ENCODE measurements at regions not wholly inside any gene's neighbourhood (a gene's known extent, or its start where the extent isn't known, plus 50 kb on each side); places are given as distances from the start of the nearest gene placed in this dataset.

GRCh38 chr4:23235628-23236390 lies 543.1 kb downstream of the GBA3 start:
- no peak for DNase-seq

DNA sequence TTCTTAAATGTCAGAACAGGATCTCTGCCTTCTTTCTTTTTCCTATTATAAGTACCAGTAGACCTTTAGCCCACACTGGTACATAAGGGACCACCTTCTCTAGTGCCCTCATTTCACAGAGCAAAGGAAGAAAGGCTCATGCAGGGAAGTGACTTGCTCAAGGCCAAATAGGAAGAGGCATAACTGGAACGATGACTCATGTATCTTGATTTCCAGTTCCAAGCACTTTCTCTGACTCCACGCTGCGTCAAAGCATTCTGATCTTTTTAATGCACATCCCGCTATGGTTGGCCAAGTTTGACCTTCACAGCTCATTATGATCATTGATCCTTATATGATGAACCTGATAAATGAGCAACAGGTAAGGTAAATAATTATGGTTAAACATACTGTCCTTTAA lies 542.0 kb downstream of the GBA3 start:
- DNase-seq = no peak

- no peak for DNase-seq
Measured at GRCh38 chr4:23234018-23234417, 541.3 kb downstream of the GBA3 start.

GRCh38 chr4:23233596-23233995 lies 540.9 kb downstream of the GBA3 start:
- no peak for DNase-seq

DNA sequence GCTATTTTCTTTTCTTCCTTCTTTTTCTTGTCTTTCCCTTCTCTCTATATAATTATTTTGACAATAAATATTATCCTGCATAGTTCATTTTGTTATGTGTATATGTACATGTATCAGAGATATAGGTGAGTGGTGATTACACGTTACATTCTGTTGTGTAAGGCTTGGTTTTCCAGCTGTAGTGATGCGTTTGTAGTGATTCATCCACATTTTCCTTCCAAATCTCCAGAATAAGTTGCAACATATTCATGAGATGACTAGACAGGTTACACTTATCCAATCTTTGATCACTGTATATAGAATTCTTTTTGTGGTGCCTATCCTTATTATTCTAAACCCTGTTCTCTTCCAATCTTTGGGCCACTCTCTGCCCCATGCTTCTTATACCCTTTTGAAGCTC lies 540.2 kb downstream of the GBA3 start:
- DNase-seq = no peak

DNA sequence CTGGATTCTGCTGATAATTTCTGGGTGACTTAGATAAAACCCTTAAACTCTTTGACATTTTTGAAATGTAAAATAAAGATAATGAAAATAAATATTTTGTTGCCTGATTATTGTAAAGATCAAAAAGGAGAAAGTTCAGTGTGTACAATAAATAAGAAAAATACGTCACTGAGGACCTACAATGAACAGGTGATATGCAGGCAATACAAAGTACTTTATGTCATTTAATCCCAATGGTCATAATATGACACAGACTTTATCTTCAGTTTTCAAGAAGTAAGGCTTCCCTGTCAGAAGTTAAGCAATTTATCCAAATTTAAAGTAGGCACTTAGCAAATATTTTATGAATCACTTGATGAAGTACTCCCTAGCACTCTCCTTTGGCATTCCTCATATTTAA lies 532.8 kb downstream of the GBA3 start:
- DNase-seq = no peak

GRCh38 chr4:23224684-23225420 lies 532.1 kb downstream of the GBA3 start:
- no peak for DNase-seq

GRCh38 chr4:23220911-23221310 lies 528.2 kb downstream of the GBA3 start:
- no peak for DNase-seq

DNA sequence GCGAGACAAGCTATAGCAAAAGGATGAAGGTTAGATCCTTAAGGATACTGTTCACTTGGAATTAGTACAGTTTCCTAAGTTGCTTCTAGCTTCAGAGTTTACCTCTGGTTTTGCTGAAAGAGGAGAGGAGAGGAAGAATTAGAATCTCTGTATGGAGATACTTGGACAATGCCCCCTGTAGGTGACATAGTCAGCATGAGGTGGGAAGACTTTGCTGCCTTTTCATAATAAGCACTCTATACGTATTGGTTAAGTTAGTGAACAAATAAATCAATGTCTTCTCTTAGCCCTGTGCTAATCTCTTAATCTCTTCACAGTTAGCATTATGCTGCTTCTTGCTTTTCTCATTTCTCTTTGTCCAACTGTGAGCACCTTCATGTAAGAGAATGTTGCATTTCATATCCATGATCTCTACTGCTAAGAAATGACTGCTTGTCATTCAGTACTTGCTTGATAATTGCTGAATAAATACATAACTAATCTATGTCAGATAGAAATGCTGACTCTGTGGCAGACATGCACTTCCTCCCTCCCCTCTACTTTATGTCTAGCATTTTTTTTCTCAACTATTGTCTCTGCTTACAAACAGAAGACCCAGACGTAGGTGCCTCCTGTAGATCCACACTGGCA lies 527.2 kb downstream of the GBA3 start:
- no peak for DNase-seq

GRCh38 chr4:23213198-23213597 lies 520.5 kb downstream of the GBA3 start:
- no peak for DNase-seq

GRCh38 chr4:23212558-23212957 lies 519.8 kb downstream of the GBA3 start:
- no peak for DNase-seq

DNA sequence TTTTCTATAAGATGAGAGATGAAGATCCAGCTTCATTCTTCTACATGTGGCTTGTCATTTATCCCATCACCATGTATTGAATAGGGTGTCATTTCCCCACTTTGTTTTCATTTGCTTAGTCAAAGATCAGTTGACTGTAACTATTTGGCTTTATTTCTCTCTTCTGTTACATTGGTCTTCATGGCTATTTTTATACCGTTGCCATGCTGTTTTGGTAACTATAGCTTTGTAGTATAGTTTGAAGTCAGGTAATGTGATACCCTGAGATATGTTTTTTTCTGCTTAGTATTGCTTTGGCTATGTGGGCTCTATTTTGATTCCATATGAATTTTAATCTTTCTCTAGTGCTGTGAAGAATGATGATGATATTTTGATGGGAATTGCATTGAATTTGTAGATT lies 514.3 kb downstream of the GBA3 start:
- DNase-seq = no peak

DNA sequence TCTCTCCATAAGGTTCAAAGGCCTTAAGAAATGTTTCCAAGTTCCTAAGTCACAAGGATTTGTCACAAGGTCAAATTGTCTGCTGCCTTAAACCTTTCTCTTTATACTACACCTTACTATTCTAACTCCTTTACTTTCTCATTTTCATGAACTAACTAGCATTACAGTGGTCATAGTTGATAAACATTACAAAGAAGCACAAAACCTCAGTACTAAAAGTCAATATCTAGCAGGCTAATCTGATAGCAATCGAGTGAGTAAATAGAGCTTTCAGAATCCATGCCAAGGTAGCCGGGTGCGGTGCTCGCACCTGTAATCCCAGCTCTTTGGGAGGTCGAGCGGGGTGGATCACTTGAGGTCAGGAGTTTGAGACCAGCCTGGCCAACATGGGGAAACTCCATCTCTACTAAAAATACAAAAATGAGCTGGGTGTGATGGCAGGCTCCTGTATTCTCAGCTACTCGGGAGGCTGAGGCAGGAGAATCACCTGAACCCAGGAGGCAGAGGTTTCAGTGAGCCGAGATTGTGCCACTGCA lies 510.0 kb downstream of the GBA3 start:
- DNase-seq = no peak

DNA sequence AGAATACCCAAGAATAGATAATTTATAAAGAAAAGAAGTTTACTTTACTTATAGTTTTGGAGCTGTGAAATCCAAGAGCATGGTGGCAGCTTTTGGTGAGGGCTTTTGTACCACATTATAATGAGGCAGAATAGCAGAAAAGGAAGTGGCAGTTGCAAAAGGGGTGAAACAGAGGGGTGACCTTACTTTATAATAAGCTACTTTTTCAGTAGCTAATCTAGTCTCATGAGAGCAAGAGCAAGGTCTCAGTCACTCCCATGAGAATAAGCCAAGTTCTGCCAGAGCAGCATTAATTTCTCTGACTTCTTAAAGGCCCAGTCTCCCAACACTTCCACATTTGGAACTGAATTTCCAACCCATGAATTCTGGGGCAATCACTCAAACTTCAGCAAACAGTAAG lies 502.0 kb downstream of the GBA3 start:
- no peak for DNase-seq

DNA sequence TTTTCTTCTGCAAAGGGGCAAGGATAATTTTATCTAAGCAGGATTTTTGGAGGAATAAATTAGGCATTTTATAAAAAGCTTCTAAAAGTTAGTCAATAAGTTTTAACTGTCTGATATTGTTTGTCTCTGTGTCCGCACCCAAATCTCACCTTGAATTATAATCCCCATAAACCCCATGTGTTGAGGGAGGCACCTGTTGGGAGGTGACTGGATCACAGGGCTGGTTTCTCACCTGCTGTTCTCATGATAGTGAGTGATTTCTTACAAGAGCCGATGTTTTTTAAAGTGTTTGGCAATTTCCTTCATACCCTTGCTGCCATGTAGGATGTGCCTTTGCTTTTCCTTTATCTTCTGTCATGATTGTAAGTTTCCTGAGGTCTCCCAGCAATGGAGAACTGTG lies 481.4 kb downstream of the GBA3 start:
- DNase-seq = no peak

DNA sequence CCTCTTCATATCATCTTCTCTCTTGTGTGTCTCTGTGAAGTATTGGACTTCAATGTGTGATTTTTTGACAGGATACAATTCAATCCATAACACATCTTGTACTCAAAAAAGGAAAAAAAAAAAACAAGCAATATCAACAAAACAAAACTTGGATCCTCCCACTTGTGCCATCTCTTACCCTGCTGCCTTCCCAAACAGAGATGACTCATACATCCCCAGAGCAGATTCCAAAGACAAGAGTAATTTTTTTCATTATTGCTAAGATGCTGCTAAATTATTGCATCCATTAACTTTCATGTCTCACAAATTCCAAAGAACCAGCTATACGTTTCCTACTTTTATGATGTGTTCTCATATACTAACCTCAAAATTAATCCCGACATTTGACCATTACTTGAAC lies 479.2 kb downstream of the GBA3 start:
- no peak for DNase-seq

DNA sequence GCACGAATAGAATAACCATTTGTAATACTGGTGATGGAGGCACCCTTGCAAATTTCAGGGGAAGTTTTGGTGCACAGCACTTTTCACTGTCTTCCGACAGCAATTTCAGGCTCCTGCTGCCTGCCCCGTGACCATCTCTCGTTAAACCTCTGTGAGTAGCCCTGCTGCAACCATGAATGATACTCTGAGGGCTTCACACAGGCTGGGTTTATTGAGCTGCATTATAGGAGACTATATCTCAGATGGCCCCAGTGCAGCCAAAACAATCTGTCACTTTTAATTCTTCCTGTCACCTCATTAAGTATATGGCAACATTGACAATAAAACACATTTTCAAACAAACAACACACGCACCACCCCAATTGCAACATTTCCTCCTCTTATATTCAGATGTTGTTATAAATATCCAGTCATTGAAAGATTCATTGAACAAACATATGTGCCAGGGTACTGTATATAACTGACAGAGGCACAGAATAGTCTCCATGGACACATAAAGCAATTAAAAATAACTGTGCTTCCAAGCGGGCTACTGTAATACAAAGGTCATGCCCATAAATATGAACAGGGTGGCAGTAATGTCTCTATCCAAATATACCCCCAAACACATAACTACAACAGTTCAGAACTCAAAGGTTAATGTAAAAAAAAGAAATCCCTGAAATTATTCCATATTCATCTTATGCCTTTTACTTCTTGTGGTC lies 477.0 kb downstream of the GBA3 start:
- DNase-seq = peak; percentile 33

DNA sequence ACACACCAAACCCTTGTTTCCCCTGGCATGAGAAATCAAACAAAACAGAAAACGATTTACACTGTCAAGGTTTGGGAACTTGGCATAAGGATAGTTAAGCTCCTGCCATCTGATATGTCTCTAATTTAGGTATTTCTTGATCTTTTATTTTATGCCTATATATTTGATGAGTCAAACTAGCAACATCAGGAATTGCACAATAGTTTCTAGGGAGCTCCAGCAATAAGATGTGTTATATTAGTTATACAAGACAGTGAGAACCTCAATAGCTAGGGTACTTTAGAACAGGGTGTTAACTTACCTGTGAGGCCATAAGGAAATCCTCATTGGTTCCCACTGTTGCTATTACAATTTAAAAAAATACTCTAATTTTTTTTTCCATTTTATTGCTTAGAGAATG lies 474.2 kb downstream of the GBA3 start:
- no peak for DNase-seq

GRCh38 chr4:23166407-23166806 lies 473.7 kb downstream of the GBA3 start:
- no peak for DNase-seq

DNA sequence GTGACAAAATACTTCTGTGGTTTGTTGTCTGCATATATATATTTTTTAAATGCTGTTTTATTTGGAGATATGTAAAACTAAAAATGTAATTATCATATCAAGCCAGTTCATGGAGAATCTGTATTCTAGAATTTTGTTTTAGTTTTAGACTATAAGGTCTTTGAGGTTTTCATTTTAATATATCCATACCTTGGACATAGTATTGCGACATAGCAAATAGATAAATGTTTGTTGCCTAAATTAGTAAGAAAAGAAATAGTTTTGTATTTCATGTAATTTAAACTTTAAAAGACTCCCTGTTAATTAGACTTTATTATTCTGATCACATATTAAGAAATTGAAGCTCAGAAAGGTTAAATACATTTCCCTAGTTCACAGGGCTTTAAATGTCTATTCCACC lies 472.9 kb downstream of the GBA3 start:
- DNase-seq = no peak

GRCh38 chr4:23163647-23164436 lies 471.1 kb downstream of the GBA3 start:
- DNase-seq = no peak

DNA sequence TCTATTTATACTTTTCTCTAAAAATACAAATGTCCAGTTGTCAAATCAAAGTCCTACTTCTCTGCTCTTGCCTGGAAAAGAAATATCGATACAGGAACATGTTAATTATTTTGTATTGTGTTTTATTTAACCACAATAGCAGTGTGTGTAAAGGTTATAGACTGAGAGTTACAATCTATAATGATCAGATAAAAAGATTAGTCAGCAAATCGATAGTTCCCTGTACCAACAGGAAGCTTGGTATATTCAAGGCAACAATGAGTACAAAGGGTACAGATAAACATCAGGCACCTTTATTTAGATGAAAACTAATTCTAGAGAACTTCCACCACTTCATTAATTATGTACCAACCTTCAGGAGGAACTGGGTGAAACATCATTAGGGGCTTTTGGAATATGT lies 469.5 kb downstream of the GBA3 start:
- no peak for DNase-seq
